Adipocyte (in vitro differentiated cells): ENCODE measurements at regions not wholly inside any gene's neighbourhood (a gene's known extent, or its start where the extent isn't known, plus 50 kb on each side); places are given as distances from the start of the nearest gene placed in this dataset.
A peak's percentile ranks its signal among the peaks of the same experiment; 100 is the strongest.
"Not testable (repeated sequence)": the region's sequence is repeated elsewhere in the genome, so short reads cannot be mapped to it uniquely, and the experiment has no call there.

Source experiments
- DNase-seq: peaks from one replicate; pipeline ENCODE4 v3.0.0-alpha.2; 2015; ENCODE audit warnings: low read depth
- H3K27me3 ChIP-seq: replicated peaks from 2 replicates; pipeline ENCODE4 v1.7.0; 2013; ENCODE audit warnings: mild to moderate bottlenecking, low read length, moderate library complexity; ENCODE audit not compliant: control insufficient read depth, insufficient read depth
- H3K36me3 ChIP-seq: 2 replicates; pipeline ENCODE4 v1.7.0; 2013; ENCODE audit warnings: low read length, mild to moderate bottlenecking, moderate library complexity; ENCODE audit not compliant: control insufficient read depth, insufficient read depth, severe bottlenecking
- H3K4me1 ChIP-seq: 2 replicates; pipeline ENCODE4 v1.7.0; 2013; ENCODE audit warnings: mild to moderate bottlenecking, low read length, moderate library complexity; ENCODE audit not compliant: control insufficient read depth, insufficient read depth
- H3K4me3 ChIP-seq: 2 replicates; pipeline ENCODE4 v1.7.0; 2013; ENCODE audit warnings: mild to moderate bottlenecking, low read length, moderate library complexity
- H3K9ac ChIP-seq: 2 replicates; pipeline ENCODE4 v1.7.0; 2013; ENCODE audit warnings: mild to moderate bottlenecking, low read length, moderate library complexity
- H3K9me3 ChIP-seq: 2 replicates; pipeline ENCODE4 v1.7.0; 2013; ENCODE audit warnings: mild to moderate bottlenecking, low read length, moderate library complexity; ENCODE audit not compliant: control insufficient read depth

GRCh38 chrX:65331371-65331770 lies 203.2 kb downstream of the LAS1L start:
- Histone ChIP-seq H3K4me3 (no peak overlapping the region), H3K27me3 (no peaks in the 10 kb centered on the region), H3K9ac (no peak overlapping the region), H3K36me3 (no peaks in the 10 kb centered on the region), H3K4me1 (no peaks in the 10 kb centered on the region), H3K9me3 (peaks cover 7% of the 10 kb centered on the region)
- no peak for DNase-seq

GRCh38 chrX:65300104-65300809 lies 234.3 kb downstream of the LAS1L start:
- H3K9me3 ChIP-seq, result peaks cover 34% of the 10 kb centered on the region
- no peak for DNase-seq
- no peak overlapping the region for H3K9ac ChIP-seq
- H3K4me3 ChIP-seq, result no peak overlapping the region
- no peaks in the 10 kb centered on the region for H3K4me1 ChIP-seq
- no peaks in the 10 kb centered on the region for H3K27me3 ChIP-seq
- no peaks in the 10 kb centered on the region for H3K36me3 ChIP-seq

- H3K36me3 ChIP-seq, H3K4me3 ChIP-seq, H3K27me3 ChIP-seq, DNase-seq, H3K9ac ChIP-seq, H3K4me1 ChIP-seq: not testable (repeated sequence)
- peaks cover 33% of the 10 kb centered on the region for H3K9me3 ChIP-seq
Observed at GRCh38 chrX:65282905-65283304, 251.7 kb downstream of the LAS1L start.

GRCh38 chrX:65273152-65273551 lies 261.4 kb downstream of the LAS1L start:
- Histone ChIP-seq H3K4me3 (no peak overlapping the region), H3K4me1 (no peaks in the 10 kb centered on the region), H3K9ac (no peak overlapping the region), H3K27me3 (no peaks in the 10 kb centered on the region), H3K9me3 (peaks cover 37% of the 10 kb centered on the region), H3K36me3 (no peaks in the 10 kb centered on the region)
- DNase-seq, result no peak

GRCh38 chrX:65266482-65266881 lies 268.1 kb downstream of the LAS1L start:
- no peak overlapping the region for H3K9ac ChIP-seq
- no peak for DNase-seq
- H3K4me1 ChIP-seq, result no peaks in the 10 kb centered on the region
- H3K4me3 ChIP-seq, result no peak overlapping the region
- H3K36me3 ChIP-seq, result no peaks in the 10 kb centered on the region
- peaks cover 4% of the 10 kb centered on the region for H3K9me3 ChIP-seq
- H3K27me3 ChIP-seq, result no peaks in the 10 kb centered on the region

- Histone ChIP-seq H3K9ac (no peak overlapping the region), H3K36me3 (no peaks in the 10 kb centered on the region), H3K4me3 (no peak overlapping the region), H3K4me1 (no peaks in the 10 kb centered on the region), H3K9me3 (peaks cover 4% of the 10 kb centered on the region), H3K27me3 (no peaks in the 10 kb centered on the region)
- no peak for DNase-seq
Observed at GRCh38 chrX:65253817-65254216, 277.6 kb upstream of the ZC4H2 start.

GRCh38 chrX:65241059-65241721 lies 264.9 kb upstream of the ZC4H2 start:
- Histone ChIP-seq H3K9me3 (peaks cover 32% of the 10 kb centered on the region), H3K4me1 (no peaks in the 10 kb centered on the region), H3K36me3 (no peaks in the 10 kb centered on the region), H3K27me3 (no peaks in the 10 kb centered on the region), H3K9ac (no peak overlapping the region), H3K4me3 (no peak overlapping the region)
- peak; percentile 1 for DNase-seq

GRCh38 chrX:65203545-65203944 lies 227.3 kb upstream of the ZC4H2 start:
- no peak overlapping the region for H3K4me3 ChIP-seq
- H3K4me1 ChIP-seq, result no peaks in the 10 kb centered on the region
- no peaks in the 10 kb centered on the region for H3K36me3 ChIP-seq
- no peak for DNase-seq
- H3K9ac ChIP-seq, result no peak overlapping the region
- H3K9me3 ChIP-seq, result peaks cover 4% of the 10 kb centered on the region
- no peaks in the 10 kb centered on the region for H3K27me3 ChIP-seq

GRCh38 chrX:65196758-65197360 lies 220.6 kb upstream of the ZC4H2 start:
- Histone ChIP-seq H3K27me3 (no peaks in the 10 kb centered on the region), H3K9ac (no peak overlapping the region), H3K4me1 (no peaks in the 10 kb centered on the region), H3K9me3 (peaks cover 4% of the 10 kb centered on the region), H3K36me3 (no peaks in the 10 kb centered on the region), H3K4me3 (no peak overlapping the region)
- DNase-seq, result no peak

GRCh38 chrX:65195621-65196020 lies 219.4 kb upstream of the ZC4H2 start:
- DNase-seq, result no peak
- Histone ChIP-seq H3K27me3 (no peaks in the 10 kb centered on the region), H3K4me3 (no peak overlapping the region), H3K9ac (no peak overlapping the region), H3K36me3 (no peaks in the 10 kb centered on the region), H3K9me3 (peaks cover 4% of the 10 kb centered on the region), H3K4me1 (no peaks in the 10 kb centered on the region)

- no peak overlapping the region for H3K4me3 ChIP-seq
- no peaks in the 10 kb centered on the region for H3K4me1 ChIP-seq
Observed at GRCh38 chrX:65194547-65194946, 218.3 kb upstream of the ZC4H2 start.

More at GRCh38 chrX:65194547-65194946, 218.3 kb upstream of the ZC4H2 start:
- H3K9ac ChIP-seq, result no peak overlapping the region
- peaks cover 4% of the 10 kb centered on the region for H3K9me3 ChIP-seq
- H3K27me3 ChIP-seq, result no peaks in the 10 kb centered on the region
- no peaks in the 10 kb centered on the region for H3K36me3 ChIP-seq
- no peak for DNase-seq
